ENCODE measurements at regions not wholly inside any gene's neighbourhood (a gene's known extent, or its start where the extent isn't known, plus 50 kb on each side); places are given as distances from the start of the nearest gene placed in this dataset.

DNA sequence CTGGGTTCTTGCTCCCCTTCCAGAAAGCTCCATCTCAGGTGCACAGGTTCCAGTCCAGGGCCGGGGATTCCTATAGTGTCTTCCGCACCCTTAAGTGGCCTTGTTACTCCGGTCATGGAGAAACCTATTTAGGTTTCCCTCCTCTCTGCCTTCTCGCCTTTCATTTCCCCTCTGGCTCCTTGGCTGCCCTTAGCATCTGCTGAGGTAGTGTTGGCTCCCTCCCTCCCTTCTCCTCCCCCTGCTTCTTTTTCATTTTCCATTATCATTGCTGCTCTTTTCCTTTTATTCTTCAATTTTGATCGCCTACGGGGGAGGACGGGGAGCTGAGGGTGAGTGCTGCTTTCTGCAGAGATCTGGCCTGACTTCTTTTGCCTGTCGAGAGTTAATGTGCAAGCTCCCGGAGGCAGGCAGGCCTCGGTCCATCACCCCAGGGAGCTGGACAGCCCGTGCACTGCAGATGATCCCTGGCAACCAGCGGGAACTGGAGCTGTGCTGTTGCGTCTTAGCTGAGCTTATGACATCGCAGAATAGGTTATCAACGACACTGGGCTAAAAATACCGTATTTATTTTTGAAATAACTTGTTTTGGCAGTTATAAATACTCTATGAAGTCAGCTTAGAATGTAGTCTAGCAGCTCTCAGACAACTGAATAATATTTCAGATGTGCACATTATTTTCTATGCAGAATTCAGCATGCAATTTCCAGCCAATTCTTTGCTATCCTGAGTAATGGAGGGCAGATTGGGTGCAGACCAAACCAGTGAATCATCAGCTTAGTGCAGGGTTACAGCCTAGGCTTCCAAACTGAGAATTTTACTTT lies 141.9 kb downstream of the SLC4A3 start:
- H3K4me2 ChIP-seq (ENCODE audit: insufficient read depth, insufficient read length, low read length): no peak overlapping the region
- H4K8ac ChIP-seq (replicated peaks; ENCODE audit: insufficient read length, low read depth, low read length): no peak overlapping the region
- Mint-ChIP-seq H3K4me3 (no peak overlapping the region), H3K27ac (no peak overlapping the region; a peak in 1 of 7 replicates), H3K36me3 (ENCODE audit: insufficient read depth in 1 of 3, low read depth in 3 of 3) (0 out of 7 replicates have a peak, but pooled peaks cover 0 to 4% (median 0%) of the 10 kb centered on the region in 3 experiments), H3K9me3 (peaks cover 0 to 3% of the 10 kb centered on the region in 2 experiments; a peak in 1 of 5 replicates), H3K27me3 (ENCODE audit: low read depth) (peaks cover 6% of the 10 kb centered on the region), H3K4me1 (no peaks in the 10 kb centered on the region)
- H3K27ac ChIP-seq (ENCODE audit: insufficient read length, low read depth, low read length): no peak overlapping the region
- WGBS (ENCODE audit: extremely low coverage, insufficient read length, low lambda C conversion rate): no CpG with 5 or more reads among the region's 16 CpGs
- no peak for DNase-seq
- H4K91ac ChIP-seq (ENCODE audit: insufficient read length, low read depth, low read length): no peak overlapping the region
- H3K9ac ChIP-seq (ENCODE audit: extremely low read depth, insufficient read length, low read length): no peak overlapping the region
- no peak overlapping the region for H4K5ac ChIP-seq (ENCODE audit: insufficient read length, low read depth, low read length)
- no peaks in the 10 kb centered on the region for H3K23me2 ChIP-seq (ENCODE audit: insufficient read length, low read depth, low read length, poor library complexity, severe bottlenecking)
- no peak overlapping the region for H2BK5ac ChIP-seq (ENCODE audit: insufficient read length, low read length)
- H2BK12ac ChIP-seq (ENCODE audit: insufficient read length, low read depth, low read length): no peak overlapping the region
- no peak overlapping the region for H2BK15ac ChIP-seq (ENCODE audit: low read depth, low read length)
- H2BK120ac ChIP-seq (ENCODE audit: low read depth, low read length, poor library complexity, severe bottlenecking): no peak overlapping the region
- no peak overlapping the region for H2AFZ ChIP-seq (ENCODE audit: low read length)
- H3K56ac ChIP-seq (ENCODE audit: insufficient read length, low read depth, low read length): no peak overlapping the region
- no peak overlapping the region for H3K14ac ChIP-seq (ENCODE audit: insufficient read depth, low read length)
- no peak overlapping the region for H2BK20ac ChIP-seq (ENCODE audit: low read depth, low read length, poor library complexity, severe bottlenecking)
- H3K79me2 ChIP-seq (ENCODE audit: insufficient read depth, low read length): no peaks in the 10 kb centered on the region
- H3K4me1 ChIP-seq (ENCODE audit: insufficient read depth, low read length): no peaks in the 10 kb centered on the region
- H3K79me1 ChIP-seq (ENCODE audit: insufficient read depth, low read depth, low read length, poor library complexity, severe bottlenecking): no peaks in the 10 kb centered on the region
- H2AK5ac ChIP-seq (ENCODE audit: insufficient read length, low read length): no peak overlapping the region
- no peak overlapping the region for H3K23ac ChIP-seq (ENCODE audit: insufficient read length, low read depth, low read length)
- no peak for TF ChIP-seq CTCF (conservative IDR thresholded peaks at IDR 0.05)
- H3K18ac ChIP-seq (ENCODE audit: insufficient read length, low read depth, low read length): no peak overlapping the region
- H3K4ac ChIP-seq (ENCODE audit: low read depth, low read length): no peak overlapping the region
- H3K27me3 ChIP-seq (ENCODE audit: insufficient read depth, low read length): no peaks in the 10 kb centered on the region
- no peak overlapping the region for H3T11ph ChIP-seq (ENCODE audit: low read length)
- no peaks in the 10 kb centered on the region for H4K20me1 ChIP-seq (ENCODE audit: control insufficient read depth, insufficient read depth, insufficient read length)
- no peaks in the 10 kb centered on the region for H3K9me3 ChIP-seq (ENCODE audit: control insufficient read depth, low read depth, low read length)
